DND-41 (cell line): ENCODE measurements at regions not wholly inside any gene's neighbourhood (a gene's known extent, or its start where the extent isn't known, plus 50 kb on each side); places are given as distances from the start of the nearest gene placed in this dataset.

ENCODE experiments used
- EZH2 ChIP-seq: IDR thresholded peaks from 3 replicates; pipeline ENCODE4 v1.6.1; 2012; ENCODE audit warnings: borderline replicate concordance, low read depth, mild to moderate bottlenecking, moderate library complexity, low read length, inconsistent platforms; ENCODE audit not compliant: severe bottlenecking
- TF ChIP-seq, protein P1 (sequence below): IDR thresholded peaks from 2 replicates; pipeline ENCODE4 v1.5.1; 2012; ENCODE audit warnings: borderline replicate concordance, low read length, moderate library complexity, mild to moderate bottlenecking; ENCODE audit not compliant: poor library complexity, severe bottlenecking; ENCODE audit errors: extremely low read depth

DNA sequence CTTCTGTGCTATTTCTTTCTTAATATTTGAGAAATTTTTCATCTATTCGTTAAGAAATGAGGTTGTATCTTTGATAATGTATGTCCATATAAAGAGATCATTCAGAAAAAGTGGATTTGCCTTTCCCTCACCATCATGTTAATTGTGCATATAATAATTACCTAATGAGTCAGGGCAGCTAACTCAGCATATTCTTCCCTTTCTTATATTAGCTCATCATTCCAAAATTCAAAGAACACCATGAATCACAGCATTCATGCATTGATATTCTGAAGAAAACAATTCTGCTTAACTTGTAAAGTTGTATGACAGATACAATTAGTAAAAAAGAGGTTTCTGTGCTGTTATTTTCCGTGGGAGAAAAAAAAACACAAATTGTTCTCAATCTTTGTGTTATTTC, 630.6 kb downstream of the TLE1 start:
- TF ChIP-seq, protein P1, sequence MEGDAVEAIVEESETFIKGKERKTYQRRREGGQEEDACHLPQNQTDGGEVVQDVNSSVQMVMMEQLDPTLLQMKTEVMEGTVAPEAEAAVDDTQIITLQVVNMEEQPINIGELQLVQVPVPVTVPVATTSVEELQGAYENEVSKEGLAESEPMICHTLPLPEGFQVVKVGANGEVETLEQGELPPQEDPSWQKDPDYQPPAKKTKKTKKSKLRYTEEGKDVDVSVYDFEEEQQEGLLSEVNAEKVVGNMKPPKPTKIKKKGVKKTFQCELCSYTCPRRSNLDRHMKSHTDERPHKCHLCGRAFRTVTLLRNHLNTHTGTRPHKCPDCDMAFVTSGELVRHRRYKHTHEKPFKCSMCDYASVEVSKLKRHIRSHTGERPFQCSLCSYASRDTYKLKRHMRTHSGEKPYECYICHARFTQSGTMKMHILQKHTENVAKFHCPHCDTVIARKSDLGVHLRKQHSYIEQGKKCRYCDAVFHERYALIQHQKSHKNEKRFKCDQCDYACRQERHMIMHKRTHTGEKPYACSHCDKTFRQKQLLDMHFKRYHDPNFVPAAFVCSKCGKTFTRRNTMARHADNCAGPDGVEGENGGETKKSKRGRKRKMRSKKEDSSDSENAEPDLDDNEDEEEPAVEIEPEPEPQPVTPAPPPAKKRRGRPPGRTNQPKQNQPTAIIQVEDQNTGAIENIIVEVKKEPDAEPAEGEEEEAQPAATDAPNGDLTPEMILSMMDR = no peak
- TF ChIP-seq EZH2 = no peak
